Fibroblast of skin of left quadriceps (primary cell): ENCODE measurements at regions not wholly inside any gene's neighbourhood (a gene's known extent, or its start where the extent isn't known, plus 50 kb on each side); places are given as distances from the start of the nearest gene placed in this dataset.

ENCODE experiments used
- DNase-seq, 2 experiments: peaks; one replicate each; pipeline ENCODE4 v3.0.0-alpha.2; 2013; ENCODE audit warnings: low read depth in 2 of 2

DNA sequence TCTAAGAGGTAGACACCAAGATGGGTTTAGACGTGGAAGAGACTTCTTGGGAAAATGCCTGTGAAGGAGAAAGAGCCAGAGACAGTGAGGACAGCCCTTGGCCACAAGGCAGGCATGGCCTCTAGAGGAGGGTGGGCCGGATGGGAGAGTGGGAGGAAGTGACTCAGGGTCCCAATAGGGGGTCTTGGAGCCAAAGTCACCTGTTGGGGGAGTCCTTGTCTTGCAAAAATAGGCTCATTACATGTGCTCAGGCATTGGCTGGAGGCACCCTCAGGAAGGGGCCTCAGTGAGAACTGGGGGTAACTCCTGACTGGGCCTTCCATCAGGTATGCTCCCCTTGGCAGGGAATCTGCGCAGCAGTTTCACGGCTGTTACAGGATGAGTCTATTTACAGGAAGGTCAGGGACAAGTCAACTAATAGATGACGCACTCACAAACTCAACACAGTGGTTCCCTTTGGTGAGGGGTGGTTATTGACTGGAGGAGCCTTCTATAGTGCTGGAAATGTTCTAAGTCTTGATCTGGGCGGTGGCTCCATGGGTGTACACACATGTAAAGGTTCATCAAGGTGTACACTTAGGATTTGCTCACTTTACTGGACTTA is 259.6 kb downstream of the XXYLT1 start:
- DNase-seq = no peak

GRCh38 chr3:195012100-195012499 is 258.9 kb downstream of the XXYLT1 start:
- no peak for DNase-seq

- no peak for DNase-seq
Observed at GRCh38 chr3:195012571-195012970, 258.4 kb downstream of the XXYLT1 start.

DNA sequence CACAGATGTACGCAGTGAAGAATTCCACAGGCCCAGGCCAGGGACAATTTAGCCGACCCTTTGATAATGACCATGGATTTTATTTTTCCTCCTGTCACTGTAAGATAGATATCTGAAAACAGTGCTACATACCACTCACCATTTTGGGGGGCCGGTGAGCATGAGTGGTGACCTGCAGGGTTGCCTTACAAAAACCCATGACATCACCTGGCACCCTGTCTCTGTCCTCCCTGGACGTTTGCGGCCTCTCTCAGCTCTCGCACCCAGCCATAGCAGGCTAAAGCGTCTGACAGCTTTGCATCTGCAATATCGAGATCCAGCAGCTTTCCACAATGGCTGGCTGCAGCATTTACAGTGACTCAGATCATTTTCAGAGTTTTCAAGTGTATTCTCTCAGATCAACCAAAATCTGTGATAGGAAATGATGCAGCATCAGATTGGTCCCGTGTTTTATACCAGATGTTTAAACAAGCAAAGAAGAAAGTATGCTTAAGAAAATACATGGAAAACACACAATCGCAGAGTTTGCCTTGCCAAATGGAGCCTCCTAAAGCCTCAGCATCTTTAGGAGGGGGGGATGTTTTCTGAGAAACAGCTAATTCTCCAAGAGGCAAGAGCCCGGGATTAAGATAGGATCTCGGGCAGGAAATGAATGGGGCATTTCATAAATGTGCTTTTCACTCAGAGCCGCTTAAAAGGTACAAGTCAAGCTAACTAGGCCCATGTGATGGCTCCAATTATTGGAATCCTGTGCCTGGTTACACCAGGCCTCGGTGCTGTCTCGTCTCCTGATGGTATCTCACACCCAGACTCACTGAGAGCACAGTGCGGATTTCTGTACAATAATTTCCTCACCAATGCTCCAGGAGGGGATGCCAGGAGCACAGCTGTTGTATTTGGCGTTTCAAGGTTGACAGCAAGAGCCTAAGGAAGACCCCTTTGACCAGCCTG is 257.3 kb downstream of the XXYLT1 start:
- no peak for DNase-seq

- DNase-seq = no peak
Observed at GRCh38 chr3:195015021-195015420, 255.9 kb downstream of the XXYLT1 start.

- no peak for DNase-seq
Observed at GRCh38 chr3:195017151-195017550, 253.8 kb downstream of the XXYLT1 start.
